Suprapubic skin (tissue), 4 donors: ENCODE measurements at regions not wholly inside any gene's neighbourhood (a gene's known extent, or its start where the extent isn't known, plus 50 kb on each side); places are given as distances from the start of the nearest gene placed in this dataset.

ENCODE experiments used
- DNase-seq, 2 donors: peaks; one replicate each; pipeline ENCODE4 v3.0.0-alpha.2; 2019; ENCODE audit warnings: low spot score in 2 of 2
- H3K27ac ChIP-seq: fragments of 200-600 bp; sonication (generic); one replicate; pipeline ENCODE4 v1.5.1; 2019
- H3K27me3 ChIP-seq: fragments of 200-600 bp; sonication (generic); one replicate; pipeline ENCODE4 v1.5.1; 2019
- H3K36me3 ChIP-seq: fragments of 200-600 bp; sonication (generic); one replicate; pipeline ENCODE4 v1.5.1; 2019
- H3K4me1 ChIP-seq: fragments of 200-600 bp; sonication (generic); one replicate; pipeline ENCODE4 v1.5.1; 2019
- H3K4me3 ChIP-seq: fragments of 200-600 bp; sonication (generic); one replicate; pipeline ENCODE4 v1.5.1; 2019; ENCODE audit warnings: mild to moderate bottlenecking
- H3K9me3 ChIP-seq: fragments of 200-600 bp; sonication (generic); one replicate; pipeline ENCODE4 v1.5.1; 2019
- CTCF ChIP-seq, 2 donors: fragments of 200-600 bp in 1 of 2; fragments of 450-650 bp in 1 of 2; sonication (generic) in 1 of 2; IDR thresholded peaks; one replicate each; pipeline ENCODE4 v1.5.1; 2016 to 2019; ENCODE audit warnings: antibody characterized with exemption in 2 of 2, mild to moderate bottlenecking in 1 of 2, moderate library complexity in 1 of 2
- EP300 ChIP-seq: sonication (generic); formaldehyde crosslinking; IDR thresholded peaks from one replicate; pipeline ENCODE4 v1.6.1; 2017; ENCODE audit warnings: antibody characterized with exemption
- POLR2A ChIP-seq, 2 donors: fragments of 450-650 bp; IDR thresholded peaks; one replicate each; pipeline ENCODE4 v1.6.1; 2017; ENCODE audit warnings: antibody characterized with exemption in 2 of 2, mild to moderate bottlenecking in 2 of 2, moderate library complexity in 2 of 2
- POLR2AphosphoS5 ChIP-seq, 3 donors: sonication (generic); formaldehyde crosslinking; IDR thresholded peaks; one replicate each; pipeline ENCODE4 v1.6.1; 2017; ENCODE audit warnings: antibody characterized with exemption in 3 of 3
- WGBS: methylation state at CpG from one replicate; pipeline ENCODE4 v1.1.5; 2018; 5-methylcytosine and 5-hydroxymethylcytosine counted together

GRCh38 chr4:4766564-4766963, 92.9 kb upstream of the MSX1 start:
- H3K9me3 ChIP-seq: no peaks in the 10 kb centered on the region
- no peaks in the 10 kb centered on the region for H3K36me3 ChIP-seq
- H3K27me3 ChIP-seq: no peaks in the 10 kb centered on the region
- WGBS: 66% methylated on average over 4 of the region's 5 CpGs
- H3K27ac ChIP-seq: no peak overlapping the region
- TF ChIP-seq CTCF (IDR thresholded peaks at IDR 0.05): no peak
- no peak for TF ChIP-seq POLR2AphosphoS5 (IDR thresholded peaks at IDR 0.05)
- TF ChIP-seq POLR2A (IDR thresholded peaks at IDR 0.05): no peak
- TF ChIP-seq EP300: no peak
- peaks cover 3% of the 10 kb centered on the region for H3K4me1 ChIP-seq
- H3K4me3 ChIP-seq: no peak overlapping the region
- no peak for DNase-seq

- H3K27me3 ChIP-seq: no peaks in the 10 kb centered on the region
- peaks cover 3% of the 10 kb centered on the region for H3K4me1 ChIP-seq
- H3K9me3 ChIP-seq: no peaks in the 10 kb centered on the region
- DNase-seq: no peak
- H3K4me3 ChIP-seq: no peak overlapping the region
- 74% methylated on average over 7 of the region's 9 CpGs for WGBS
- no peak for TF ChIP-seq CTCF (IDR thresholded peaks at IDR 0.05)
- H3K36me3 ChIP-seq: no peaks in the 10 kb centered on the region
- H3K27ac ChIP-seq: no peak overlapping the region
These were observed 93.7 kb upstream of the MSX1 start for GRCh38 chr4:4765811-4766210.

GRCh38 chr4:4764558-4764905, 94.9 kb upstream of the MSX1 start:
- 95% methylated on average over 10 of the region's 10 CpGs for WGBS

GRCh38 chr4:4763822-4764557, 95.5 kb upstream of the MSX1 start:
- H3K27ac ChIP-seq: no peak overlapping the region
- 78% methylated on average over 14 of the region's 14 CpGs for WGBS
- peaks cover 3% of the 10 kb centered on the region for H3K4me1 ChIP-seq
- no peaks in the 10 kb centered on the region for H3K36me3 ChIP-seq
- H3K4me3 ChIP-seq: no peak overlapping the region
- TF ChIP-seq CTCF (IDR thresholded peaks at IDR 0.05): no peak
- TF ChIP-seq POLR2A (IDR thresholded peaks at IDR 0.05): no peak
- TF ChIP-seq EP300: no peak
- no peak for TF ChIP-seq POLR2AphosphoS5 (IDR thresholded peaks at IDR 0.05)
- H3K27me3 ChIP-seq: no peaks in the 10 kb centered on the region
- H3K9me3 ChIP-seq: no peaks in the 10 kb centered on the region
- no peak for DNase-seq

More at GRCh38 chr4:4764558-4764905, 94.9 kb upstream of the MSX1 start:
- no peak for DNase-seq
- no peaks in the 10 kb centered on the region for H3K9me3 ChIP-seq
- H3K4me1 ChIP-seq: peaks cover 3% of the 10 kb centered on the region
- H3K36me3 ChIP-seq: no peaks in the 10 kb centered on the region
- TF ChIP-seq POLR2A (IDR thresholded peaks at IDR 0.05): no peak
- H3K27me3 ChIP-seq: no peaks in the 10 kb centered on the region
- no peak overlapping the region for H3K27ac ChIP-seq
- H3K4me3 ChIP-seq: no peak overlapping the region

GRCh38 chr4:4762909-4763821, 96.3 kb upstream of the MSX1 start:
- Histone ChIP-seq H3K27ac (no peak overlapping the region), H3K27me3 (no peaks in the 10 kb centered on the region), H3K9me3 (no peaks in the 10 kb centered on the region), H3K36me3 (no peaks in the 10 kb centered on the region), H3K4me3 (no peak overlapping the region), H3K4me1 (peaks cover 3% of the 10 kb centered on the region)
- DNase-seq: no peak
- TF ChIP-seq CTCF (IDR thresholded peaks at IDR 0.05) (no peak), POLR2AphosphoS5 (IDR thresholded peaks at IDR 0.05) (no peak), EP300 (no peak), POLR2A (IDR thresholded peaks at IDR 0.05) (no peak)
- WGBS: 25% methylated on average over 24 of the region's 27 CpGs
